CD4-positive, alpha-beta T cell (primary cell): ENCODE measurements at regions not wholly inside any gene's neighbourhood (a gene's known extent, or its start where the extent isn't known, plus 50 kb on each side); places are given as distances from the start of the nearest gene placed in this dataset.

Experiments
- ATAC-seq: fragments of 200-7000 bp; cut with Tn5 transposase; one replicate; pipeline ENCODE4 v1.10.0; 2022; ENCODE audit warnings: mild to moderate bottlenecking; ENCODE audit not compliant: poor library complexity
- CTCF ChIA-PET: fragments of 350-600 bp; sonication (Branson Sonifier 250); formaldehyde crosslinking; loops from one replicate; lab custom pipeline; 2021; ENCODE audit warnings: antibody characterized with exemption, inconsistent platforms; lab: Charles Lee
- POLR2A ChIA-PET: fragments of 350-600 bp; sonication (Branson Sonifier 250); formaldehyde crosslinking; loops from one replicate; lab custom pipeline; 2021; ENCODE audit warnings: antibody characterized with exemption, inconsistent platforms; lab: Charles Lee
- DNase-seq, 14 experiments: peaks; one replicate each; pipeline ENCODE4 v3.0.0-alpha.2; 2013 to 2020; ENCODE audit warnings: mixed read lengths in 2 of 14
- H3K27ac ChIP-seq, 2 donors: one replicate each; pipeline versions ENCODE4 v1.5.1 to v1.7.0; 2013; ENCODE audit warnings: low read length in 2 of 2, low read depth in 1 of 2, mild to moderate bottlenecking in 1 of 2
- H3K27me3 ChIP-seq, 2 experiments: 1 replicate in 1 of 2; 2 replicates in 1 of 2; pipeline versions ENCODE4 v1.6.1 to v1.7.0; 2013; ENCODE audit warnings: low read length in 2 of 2, control low read depth in 1 of 2, mild to moderate bottlenecking in 1 of 2, moderate library complexity in 1 of 2; ENCODE audit not compliant: insufficient read depth in 2 of 2, control insufficient read depth in 1 of 2
- H3K36me3 ChIP-seq: one replicate; pipeline ENCODE4 v1.6.1; 2013; ENCODE audit warnings: low read length, control low read depth; ENCODE audit not compliant: insufficient read depth
- H3K4me1 ChIP-seq: one replicate; pipeline ENCODE4 v1.6.1; 2013; ENCODE audit warnings: low read length, control low read depth; ENCODE audit not compliant: insufficient read depth
- H3K4me3 ChIP-seq: one replicate; pipeline ENCODE4 v1.5.1; 2013; ENCODE audit warnings: mild to moderate bottlenecking, low read length, moderate library complexity
- H3K9me3 ChIP-seq, 2 experiments: 1 replicate in 1 of 2; 2 replicates in 1 of 2; pipeline versions ENCODE4 v1.6.1 to v1.7.0; 2013; ENCODE audit warnings: low read length in 2 of 2, mild to moderate bottlenecking in 2 of 2, control low read depth in 1 of 2, moderate library complexity in 1 of 2; ENCODE audit not compliant: control insufficient read depth in 1 of 2, insufficient read depth in 1 of 2
- H3K27ac Mint-ChIP-seq: one replicate; pipeline ENCODE4 v1.8.0; 2020; ENCODE audit warnings: mixed read lengths
- H3K27me3 Mint-ChIP-seq: one replicate; pipeline ENCODE4 v1.8.0; 2021; ENCODE audit warnings: mixed read lengths
- H3K36me3 Mint-ChIP-seq: one replicate; pipeline ENCODE4 v1.8.0; 2021; ENCODE audit warnings: low read depth, mixed read lengths
- H3K4me1 Mint-ChIP-seq: one replicate; pipeline ENCODE4 v1.8.0; 2021; ENCODE audit warnings: low read depth, mixed read lengths
- H3K4me3 Mint-ChIP-seq: one replicate; pipeline ENCODE4 v1.8.0; 2020; ENCODE audit warnings: mild to moderate bottlenecking, mixed read lengths
- H3K9me3 Mint-ChIP-seq: one replicate; pipeline ENCODE4 v1.8.0; 2020; ENCODE audit warnings: mixed read lengths
- CTCF ChIP-seq: fragments of 200-600 bp; IDR thresholded peaks from one replicate; pipeline ENCODE4 v1.8.0; 2022; ENCODE audit warnings: antibody characterized with exemption, mild to moderate bottlenecking
- intact Hi-C, 2 experiments: fragments of 100-400 bp; cut with DNase I in 1 of 2; cut with micrococcal nuclease in 1 of 2; formaldehyde crosslinking; loops; one replicate each; pipeline versions ENCODE4 v1.15.1 to v1.9.0; 2023 to 2025; cut with DNase I, micrococcal nuclease

- ATAC-seq: no peak
- no peak for TF ChIP-seq CTCF
- H3K27ac ChIP-seq: no peak overlapping the region
- Mint-ChIP-seq H3K36me3 (no peaks in the 10 kb centered on the region), H3K4me3 (no peak overlapping the region), H3K9me3 (no peaks in the 10 kb centered on the region), H3K27ac (no peak overlapping the region), H3K27me3 (peaks cover 25% of the 10 kb centered on the region), H3K4me1 (no peaks in the 10 kb centered on the region)
- ChIA-PET CTCF (no interaction called here), POLR2A (no interaction called here)
- H3K4me1 ChIP-seq: no peaks in the 10 kb centered on the region
- intact Hi-C loops: no loop called here
- no peaks in the 10 kb centered on the region for H3K36me3 ChIP-seq
- DNase-seq: no peak
- peaks cover 0 to 2% of the 10 kb centered on the region in 2 experiments for H3K27me3 ChIP-seq
- H3K9me3 ChIP-seq: peaks cover 0 to 6% of the 10 kb centered on the region in 2 experiments
- H3K4me3 ChIP-seq: no peak overlapping the region
Measured at GRCh38 chr10:111993872-111994426, 189.6 kb downstream of the GPAM start.

- CTCF ChIA-PET: interaction anchor here (0.7 kb wide), 1 partner anchor 465 kb away, joined by 3 read pairs; no protein-coding TSS in a partner anchor
- ATAC-seq (no peak), DNase-seq (no peak)
- H3K4me3 Mint-ChIP-seq: no peak overlapping the region
- POLR2A ChIA-PET: no interaction called here
- TF ChIP-seq CTCF: no peak
- H3K36me3 Mint-ChIP-seq: no peaks in the 10 kb centered on the region
- H3K4me1 ChIP-seq: no peaks in the 10 kb centered on the region
- H3K27ac ChIP-seq: no peak overlapping the region
- peaks cover 0 to 4% of the 10 kb centered on the region in 2 experiments for H3K9me3 ChIP-seq
- intact Hi-C loops: no loop called here
- H3K4me3 ChIP-seq: no peak overlapping the region
- H3K36me3 ChIP-seq: no peaks in the 10 kb centered on the region
- H3K27ac Mint-ChIP-seq: no peak overlapping the region
- peaks cover 0 to 4% of the 10 kb centered on the region in 2 experiments for H3K27me3 ChIP-seq
- H3K27me3 Mint-ChIP-seq: peaks cover 18% of the 10 kb centered on the region
- no peaks in the 10 kb centered on the region for H3K9me3 Mint-ChIP-seq
- no peaks in the 10 kb centered on the region for H3K4me1 Mint-ChIP-seq
Measured at GRCh38 chr10:111996103-111996502, 187.5 kb downstream of the GPAM start.

- no peak for DNase-seq
- Histone ChIP-seq H3K9me3 (peaks cover 0 to 4% of the 10 kb centered on the region in 2 experiments), H3K4me3 (no peak overlapping the region), H3K27ac (no peak overlapping the region), H3K36me3 (no peaks in the 10 kb centered on the region), H3K27me3 (peaks cover 0 to 2% of the 10 kb centered on the region in 2 experiments), H3K4me1 (no peaks in the 10 kb centered on the region)
- no peak for TF ChIP-seq CTCF
- CTCF ChIA-PET: interaction anchor here (0.7 kb wide), 1 partner anchor 490 kb away, joined by 3 read pairs; no protein-coding TSS in a partner anchor
- POLR2A ChIA-PET: no interaction called here
- ATAC-seq: no peak
- intact Hi-C loops: no loop called here
- Mint-ChIP-seq H3K27me3 (peaks cover 13% of the 10 kb centered on the region), H3K4me3 (no peak overlapping the region), H3K36me3 (no peaks in the 10 kb centered on the region), H3K4me1 (no peaks in the 10 kb centered on the region), H3K27ac (no peak overlapping the region), H3K9me3 (no peaks in the 10 kb centered on the region)
Measured at GRCh38 chr10:111998728-111999127, 184.8 kb downstream of the GPAM start.
